ENCODE measurements at regions not wholly inside any gene's neighbourhood (a gene's known extent, or its start where the extent isn't known, plus 50 kb on each side); places are given as distances from the start of the nearest gene placed in this dataset.

- no peak for DNase-seq
These were observed 390.5 kb downstream of the ZNF536 start for GRCh38 chr19:30762651-30763050.

- no peak for DNase-seq
These were observed 387.8 kb downstream of the ZNF536 start for GRCh38 chr19:30760014-30760413.

GRCh38 chr19:30757837-30758617 lies 385.8 kb downstream of the ZNF536 start:
- DNase-seq, result no peak

GRCh38 chr19:30757104-30757836 lies 385.1 kb downstream of the ZNF536 start:
- DNase-seq, result no peak

- DNase-seq, result no peak
These were observed 383.4 kb downstream of the ZNF536 start for GRCh38 chr19:30755581-30755980.

GRCh38 chr19:30754162-30754561 lies 382.0 kb downstream of the ZNF536 start:
- no peak for DNase-seq

GRCh38 chr19:30752876-30753275 lies 380.7 kb downstream of the ZNF536 start:
- no peak for DNase-seq

GRCh38 chr19:30752201-30752600 lies 380.0 kb downstream of the ZNF536 start:
- DNase-seq, result no peak

- no peak for DNase-seq
These were observed 373.3 kb downstream of the ZNF536 start for GRCh38 chr19:30745476-30745985.

GRCh38 chr19:30744741-30745475 lies 372.7 kb downstream of the ZNF536 start:
- DNase-seq, result no peak

GRCh38 chr19:30743702-30744101 lies 371.5 kb downstream of the ZNF536 start:
- no peak for DNase-seq

GRCh38 chr19:30743011-30743410 lies 370.8 kb downstream of the ZNF536 start:
- no peak for DNase-seq

- DNase-seq, result no peak
These were observed 370.3 kb downstream of the ZNF536 start for GRCh38 chr19:30742406-30742938.

- DNase-seq, result no peak
These were observed 369.4 kb downstream of the ZNF536 start for GRCh38 chr19:30741566-30741965.

- DNase-seq, result no peak
These were observed 367.2 kb downstream of the ZNF536 start for GRCh38 chr19:30739394-30739793.

- no peak for DNase-seq
These were observed 365.9 kb downstream of the ZNF536 start for GRCh38 chr19:30738047-30738446.

GRCh38 chr19:30734669-30735068 lies 362.5 kb downstream of the ZNF536 start:
- no peak for DNase-seq

- no peak for DNase-seq
These were observed 361.8 kb downstream of the ZNF536 start for GRCh38 chr19:30733826-30734550.

GRCh38 chr19:30731591-30731990 lies 359.4 kb downstream of the ZNF536 start:
- DNase-seq, result no peak

- DNase-seq, result no peak
These were observed 357.3 kb downstream of the ZNF536 start for GRCh38 chr19:30729451-30729850.

- no peak for DNase-seq
These were observed 350.6 kb downstream of the ZNF536 start for GRCh38 chr19:30722761-30723160.

GRCh38 chr19:30722186-30722585 lies 350.0 kb downstream of the ZNF536 start:
- DNase-seq, result no peak

GRCh38 chr19:30719999-30720345 lies 347.8 kb downstream of the ZNF536 start:
- DNase-seq, result no peak
